Body of pancreas (tissue), 4 donors: ENCODE measurements at regions not wholly inside any gene's neighbourhood (a gene's known extent, or its start where the extent isn't known, plus 50 kb on each side); places are given as distances from the start of the nearest gene placed in this dataset.

Experiments used
- CTCF ChIP-seq, 7 experiments: fragments of 450-650 bp in 4 of 7; fragments of 200-600 bp in 3 of 7; sonication (generic) in 3 of 7; IDR thresholded peaks; one replicate each; pipeline ENCODE4 v1.5.1; 2016 to 2019; ENCODE audit warnings: antibody characterized with exemption in 7 of 7
- POLR2A ChIP-seq, 3 donors: fragments of 450-650 bp; IDR thresholded peaks; one replicate each; pipeline ENCODE4 v1.6.1; 2016; ENCODE audit warnings: antibody characterized with exemption in 3 of 3, mild to moderate bottlenecking in 2 of 3

GRCh38 chr5:39476843-39477220 is 52.1 kb upstream of the DAB2 start:
- TF ChIP-seq CTCF (IDR thresholded peaks at IDR 0.05) = no peak
- no peak for TF ChIP-seq POLR2A (IDR thresholded peaks at IDR 0.05)
